GM19372 (cell line): ENCODE measurements at regions not wholly inside any gene's neighbourhood (a gene's known extent, or its start where the extent isn't known, plus 50 kb on each side); places are given as distances from the start of the nearest gene placed in this dataset.
"Not testable (repeated sequence)": the region's sequence is repeated elsewhere in the genome, so short reads cannot be mapped to it uniquely, and the experiment has no call there.

ENCODE experiments used
- ATAC-seq: cut with Tn5 transposase; IDR thresholded peaks from one replicate; pipeline ENCODE4 v1.9.1; 2021; ENCODE audit warnings: mild to moderate bottlenecking, low read depth, moderate library complexity; ENCODE audit not compliant: unreplicated experiment

DNA sequence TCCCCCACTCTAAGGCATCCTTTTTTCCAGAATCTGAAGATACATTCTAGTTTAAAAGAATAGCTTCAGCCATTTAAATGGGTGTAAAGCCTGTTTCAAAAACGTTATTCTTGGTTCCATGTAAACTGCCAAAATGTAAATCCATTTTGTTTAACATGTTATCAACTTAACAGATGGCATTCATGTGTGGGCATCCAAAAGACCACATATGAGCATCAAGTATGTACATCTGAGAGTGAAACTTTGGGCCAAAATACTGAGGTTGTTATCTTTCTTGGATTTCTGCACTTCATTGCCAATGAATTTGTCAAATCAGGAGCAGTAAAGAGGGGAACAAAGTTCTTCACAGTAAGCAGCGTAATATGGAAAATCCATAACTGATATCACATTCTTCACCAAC lies 395.4 kb downstream of the ZNF804A start:
- no peak for ATAC-seq

DNA sequence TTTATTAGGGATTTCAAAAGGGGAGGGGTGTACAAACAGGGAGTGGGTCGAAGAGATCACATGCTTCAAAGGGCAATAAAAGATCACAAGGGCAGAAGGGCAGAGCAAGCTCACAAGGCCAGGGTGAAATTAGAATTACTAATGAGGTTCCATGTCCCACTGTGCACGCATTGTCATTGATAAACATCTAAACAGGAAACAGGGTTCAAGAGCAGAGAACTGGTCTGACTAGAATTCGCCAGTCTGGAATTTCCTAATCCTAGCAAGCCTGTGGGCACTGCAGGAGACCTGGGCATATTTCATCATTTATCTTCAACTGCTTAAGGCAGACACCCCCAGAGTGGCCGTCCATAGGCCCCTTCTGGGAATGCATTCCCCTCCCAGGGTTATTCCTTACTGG lies 408.2 kb downstream of the ZNF804A start:
- ATAC-seq, result no peak

DNA sequence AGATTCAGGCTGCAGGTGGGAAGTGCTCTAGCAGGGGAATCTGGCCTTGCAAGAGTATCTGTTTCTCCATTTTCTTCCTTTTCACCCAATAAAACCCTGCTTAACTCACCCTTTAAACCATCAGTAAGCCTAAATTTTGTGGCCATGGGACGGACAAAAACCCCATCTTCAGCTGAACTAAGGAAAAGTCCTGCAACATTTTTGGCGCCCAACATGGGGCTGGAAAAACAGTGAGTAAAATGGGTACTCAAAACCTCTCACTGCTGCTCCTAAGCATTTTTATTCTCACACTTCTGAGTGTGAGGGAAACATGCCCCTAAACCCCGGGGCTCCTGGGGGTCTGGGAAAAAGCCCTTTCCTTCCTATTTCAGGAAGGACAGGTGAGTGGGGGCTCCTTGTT lies 414.3 kb downstream of the ZNF804A start:
- no peak for ATAC-seq

DNA sequence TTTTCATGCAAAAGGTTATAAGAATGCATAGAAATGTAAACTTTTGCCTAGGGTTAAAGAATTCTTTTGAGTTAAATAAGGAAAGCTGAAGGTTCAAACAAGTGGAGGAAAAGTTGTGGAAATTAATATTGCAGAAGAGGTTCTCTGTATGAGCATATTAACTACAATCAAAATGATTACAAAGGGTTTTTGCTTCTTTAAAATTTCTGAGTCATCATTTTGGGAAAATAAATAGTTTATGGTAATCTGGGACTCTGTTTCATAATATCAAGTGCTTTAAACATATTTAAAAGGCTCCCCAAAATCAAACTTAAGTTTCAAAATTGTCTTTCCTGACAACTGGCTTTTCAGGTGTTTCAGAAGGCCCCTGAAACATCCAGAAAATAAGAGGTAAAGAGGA lies 415.7 kb downstream of the ZNF804A start:
- no peak for ATAC-seq

DNA sequence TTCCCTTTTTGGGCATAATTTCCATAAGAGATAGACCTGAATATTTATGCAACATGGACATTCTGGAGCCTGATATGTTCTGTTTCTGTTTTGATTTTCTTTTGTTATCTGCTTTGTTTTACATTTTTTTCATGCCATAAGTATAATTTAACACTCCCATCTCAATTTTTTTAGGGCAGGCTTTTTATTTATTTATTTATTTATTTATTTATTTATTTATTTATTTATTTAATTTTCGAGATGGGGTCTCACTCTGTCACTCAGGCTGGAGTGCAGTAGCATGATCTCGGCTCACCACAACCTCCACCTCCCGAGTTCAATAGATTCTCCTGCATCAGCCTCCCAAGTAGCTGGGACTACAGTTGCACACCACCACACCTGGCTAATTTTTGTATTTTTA lies 427.6 kb downstream of the ZNF804A start:
- ATAC-seq, result not testable (repeated sequence)

DNA sequence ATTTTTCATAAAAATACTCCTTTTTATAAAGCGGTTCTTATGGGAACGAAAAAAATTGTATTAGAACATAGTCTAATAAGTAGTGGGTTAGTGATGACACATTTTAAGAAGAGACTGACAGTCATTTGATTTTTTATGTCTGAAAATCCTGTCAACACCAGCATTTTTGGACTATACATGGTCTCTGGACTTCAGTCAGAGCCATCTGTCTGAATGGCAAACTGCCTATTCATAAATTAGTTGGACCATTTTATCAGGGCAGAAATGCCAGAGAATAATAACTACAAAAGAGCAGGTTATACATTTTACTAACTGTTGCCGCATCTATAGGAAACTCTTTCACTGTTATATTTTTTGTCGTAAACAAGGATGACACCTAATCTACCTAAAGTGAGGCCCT lies 437.6 kb downstream of the ZNF804A start:
- no peak for ATAC-seq

DNA sequence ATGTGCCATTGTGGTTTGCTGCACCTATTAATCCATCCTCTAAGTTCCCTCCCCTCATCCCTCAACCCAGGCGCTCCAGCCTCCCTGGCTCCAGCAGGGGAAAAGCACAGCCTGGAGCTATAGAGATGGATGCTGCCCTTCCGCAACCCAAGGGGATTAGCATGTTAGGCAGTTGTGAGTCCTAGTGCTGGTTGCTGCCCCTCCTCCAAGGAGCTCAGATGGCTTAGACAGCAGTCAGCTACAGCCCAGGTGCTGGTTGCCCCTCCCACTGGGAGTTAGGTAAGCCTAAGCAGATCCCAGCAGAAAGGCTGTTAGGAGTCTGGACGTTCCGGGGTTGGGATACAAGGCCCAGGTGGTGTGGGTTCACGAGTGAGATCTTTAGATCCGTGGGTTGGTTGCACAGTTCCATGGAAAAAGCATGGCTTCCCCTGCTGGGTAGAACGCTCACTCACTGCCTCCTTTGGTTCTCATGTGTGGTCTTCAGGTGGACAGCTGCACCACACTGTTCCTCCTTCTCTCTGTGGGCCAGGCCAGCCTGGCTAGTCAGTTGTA lies 446.1 kb downstream of the ZNF804A start:
- ATAC-seq, result no peak

DNA sequence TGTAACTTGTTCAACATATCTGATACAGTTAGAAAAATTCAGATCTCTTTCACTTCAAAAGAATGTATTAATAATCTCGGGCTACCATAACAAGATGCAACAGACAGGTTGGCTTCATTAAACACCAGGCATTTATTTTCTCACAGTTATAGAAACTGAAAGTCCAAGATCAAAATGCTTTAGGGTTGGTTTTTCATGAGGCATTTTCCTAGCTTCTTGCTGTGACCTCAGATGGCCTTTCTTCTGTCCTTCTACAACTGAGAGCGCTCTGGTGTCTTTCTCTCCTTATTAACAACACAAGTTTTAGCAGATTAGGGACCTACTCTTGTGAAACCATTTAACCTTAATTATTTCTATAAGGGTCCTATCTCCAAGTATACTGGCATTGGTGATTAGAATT lies 452.5 kb downstream of the ZNF804A start:
- no peak for ATAC-seq

DNA sequence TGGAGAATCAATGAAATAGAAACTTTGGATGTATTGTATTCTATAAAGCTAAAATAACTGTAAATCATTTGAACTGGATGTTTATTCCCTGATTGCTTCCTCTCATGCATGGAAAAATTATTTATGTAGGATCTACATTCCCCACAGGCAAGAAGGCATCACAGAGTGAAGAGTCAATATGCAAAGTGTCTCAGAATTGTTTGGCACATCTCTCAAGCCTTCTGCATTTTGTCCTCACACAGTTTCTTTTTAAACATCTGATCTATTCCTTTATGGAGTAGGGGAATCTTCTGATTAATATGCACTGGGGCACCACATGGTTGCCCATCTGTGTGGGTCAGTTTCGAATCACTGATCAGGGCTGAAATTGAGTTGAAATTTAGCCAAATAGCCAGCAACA lies 465.4 kb downstream of the ZNF804A start:
- ATAC-seq, result no peak

DNA sequence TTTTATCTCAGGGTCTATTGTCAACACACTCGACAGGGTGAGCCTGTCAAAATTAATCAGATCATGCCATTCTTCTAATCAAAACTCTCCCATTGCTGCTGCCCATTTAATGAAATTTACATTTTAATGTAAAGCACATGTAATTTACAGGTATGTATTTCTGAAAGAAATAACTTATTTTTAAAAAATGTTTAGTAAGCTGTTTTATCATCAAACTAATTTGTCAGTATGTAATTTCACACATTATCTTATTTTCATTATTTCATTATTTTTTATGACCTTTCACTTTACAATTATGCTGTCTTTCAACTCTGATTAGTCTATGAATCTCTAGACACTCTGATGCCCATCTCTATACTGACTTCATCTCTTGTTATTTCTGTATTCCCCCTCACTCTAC lies 467.8 kb downstream of the ZNF804A start:
- no peak for ATAC-seq

DNA sequence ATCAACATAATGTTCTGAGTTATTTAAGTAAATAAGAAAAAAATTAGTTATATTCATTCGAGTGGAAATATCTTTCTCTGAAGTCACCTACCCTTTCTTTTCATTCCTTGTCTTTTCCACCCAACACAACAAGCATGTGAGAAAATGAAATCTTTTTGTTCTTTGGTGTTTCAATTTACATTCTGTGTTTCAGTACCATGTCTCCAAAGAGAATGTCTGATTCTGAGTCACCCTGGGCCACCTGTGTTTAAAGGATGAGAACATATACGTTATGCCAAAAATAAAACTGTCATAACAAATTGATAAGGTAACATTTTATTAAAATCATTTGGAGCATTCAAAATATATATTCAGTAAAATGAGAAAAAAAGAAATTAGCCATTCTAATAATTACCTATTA lies 470.8 kb downstream of the ZNF804A start:
- no peak for ATAC-seq

DNA sequence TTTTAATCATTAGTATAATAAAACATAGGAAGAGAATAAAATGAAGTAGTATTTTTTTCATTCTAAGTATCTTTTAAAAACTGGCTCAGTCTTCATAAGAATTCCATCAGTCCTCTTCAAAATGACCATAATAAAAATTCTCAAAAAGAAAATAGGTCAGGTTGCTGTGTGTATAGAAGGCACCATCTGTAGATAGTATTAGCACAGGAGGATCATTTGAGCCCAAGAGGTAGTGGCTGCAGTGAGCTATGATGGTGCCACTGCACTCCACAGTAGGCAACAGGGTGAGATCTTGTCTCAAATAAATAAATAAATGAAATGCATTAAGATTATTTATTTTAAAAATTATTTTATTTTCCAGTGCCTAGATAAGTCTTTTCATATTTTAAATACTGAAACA lies 475.8 kb downstream of the ZNF804A start:
- ATAC-seq, result no peak

DNA sequence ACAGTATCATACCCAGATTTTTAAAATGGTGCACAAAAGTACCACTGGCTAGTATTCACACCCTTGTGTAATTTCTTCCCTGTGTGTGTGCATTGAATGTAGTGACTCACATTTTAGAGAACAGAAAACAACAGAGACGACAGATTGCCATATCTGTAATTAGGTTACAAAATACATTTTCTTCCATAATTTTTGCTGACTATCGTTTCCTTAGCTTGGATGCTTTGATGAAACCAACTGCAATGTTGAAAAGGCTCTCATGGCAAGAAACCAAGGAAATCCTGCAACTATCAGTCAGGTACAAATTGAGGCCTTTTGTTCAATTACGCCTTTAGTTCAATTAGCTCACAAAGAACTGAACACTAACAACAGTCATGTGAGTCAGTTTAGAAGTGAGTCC lies 484.4 kb downstream of the ZNF804A start:
- ATAC-seq, result no peak

DNA sequence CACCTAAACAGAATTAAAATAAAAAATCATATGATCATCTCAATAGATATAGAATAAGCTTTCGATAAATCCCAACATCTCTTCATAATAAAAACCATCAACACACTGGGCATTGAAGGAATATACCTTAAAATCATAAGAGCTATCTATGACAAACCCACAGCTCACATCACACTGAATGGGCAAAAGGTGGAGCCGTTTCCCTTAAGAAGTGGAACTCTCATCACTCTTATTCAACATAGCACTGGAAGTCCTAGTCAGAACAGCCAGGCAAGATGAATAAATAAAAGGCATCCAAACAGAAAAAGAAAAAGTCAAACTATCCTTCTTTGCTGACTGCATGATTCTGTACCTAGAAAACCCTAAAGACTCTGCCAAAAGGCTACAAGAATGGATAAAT lies 510.3 kb downstream of the ZNF804A start:
- no peak for ATAC-seq

DNA sequence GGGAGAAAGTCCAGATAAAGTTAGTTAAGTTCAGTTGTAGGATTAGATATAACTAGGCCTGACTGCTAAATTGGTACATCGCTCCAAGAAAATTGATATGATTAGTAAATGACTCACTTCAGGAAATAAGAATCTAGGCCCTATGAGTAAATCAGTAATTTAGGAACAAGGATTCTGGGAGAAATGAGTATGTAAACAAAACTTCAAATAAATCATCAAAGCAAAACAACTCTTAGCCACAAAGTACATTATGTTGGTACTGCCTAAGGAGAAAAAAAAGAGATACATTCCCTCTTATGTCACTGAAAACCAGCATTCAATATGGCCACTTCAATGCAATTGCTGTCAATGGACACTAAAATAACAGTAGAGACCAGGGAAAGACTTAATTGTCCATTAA lies 529.1 kb downstream of the ZNF804A start:
- no peak for ATAC-seq

DNA sequence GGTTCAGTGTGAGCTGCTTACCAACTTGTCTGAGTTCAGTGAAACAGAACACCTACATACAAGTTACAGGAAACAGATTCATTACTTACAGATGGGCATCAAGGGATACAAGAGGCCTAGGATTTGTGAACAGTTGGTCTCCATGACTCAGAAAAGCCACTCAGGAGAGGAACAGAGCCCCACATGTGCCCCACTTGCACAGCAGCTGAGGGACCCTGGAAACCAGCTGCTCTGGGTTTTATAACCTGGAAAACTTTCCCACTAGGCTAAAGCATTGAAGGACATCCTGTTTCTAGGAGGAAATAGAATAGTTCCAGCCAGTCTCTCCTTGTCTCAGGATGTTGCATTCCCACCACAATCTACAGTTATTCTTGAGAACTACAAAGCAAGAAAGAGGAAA lies 530.0 kb downstream of the ZNF804A start:
- ATAC-seq, result no peak

DNA sequence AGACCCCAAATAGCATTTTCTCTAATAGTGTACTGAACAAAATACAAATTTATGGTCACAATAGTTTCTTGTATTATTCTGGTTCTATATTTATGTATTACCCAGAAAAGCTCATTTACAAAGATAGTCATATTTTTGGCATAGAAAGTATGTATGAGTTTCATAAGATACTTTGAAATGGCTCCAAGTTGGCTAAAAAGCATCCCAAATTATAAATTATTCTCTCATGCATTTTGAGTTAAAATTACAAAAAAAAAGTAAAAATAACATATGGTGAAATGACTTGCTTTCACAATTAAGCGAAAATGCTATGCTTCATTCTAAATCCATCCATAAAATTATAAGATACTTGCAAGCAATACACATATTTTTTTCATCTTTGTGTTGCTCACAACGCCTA lies 530.7 kb downstream of the ZNF804A start:
- ATAC-seq, result no peak

DNA sequence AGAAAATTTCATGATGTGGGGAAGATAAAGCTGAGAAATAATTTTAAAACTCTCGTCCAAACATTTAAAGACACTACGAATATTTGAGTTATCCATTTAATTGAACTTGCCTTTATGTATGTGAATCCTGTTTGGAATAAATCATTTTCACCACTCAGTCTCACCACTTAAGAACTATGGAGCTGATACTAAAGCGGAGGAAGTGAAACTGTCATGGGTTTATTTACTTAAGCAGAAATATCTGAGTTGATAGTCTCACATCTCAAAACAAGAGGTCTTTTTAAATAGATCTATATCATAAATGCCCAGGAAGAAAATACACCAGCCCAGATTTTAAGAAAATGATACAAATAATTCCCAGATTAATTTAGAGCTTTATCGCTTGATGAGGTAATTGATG lies 532.4 kb downstream of the ZNF804A start:
- no peak for ATAC-seq

DNA sequence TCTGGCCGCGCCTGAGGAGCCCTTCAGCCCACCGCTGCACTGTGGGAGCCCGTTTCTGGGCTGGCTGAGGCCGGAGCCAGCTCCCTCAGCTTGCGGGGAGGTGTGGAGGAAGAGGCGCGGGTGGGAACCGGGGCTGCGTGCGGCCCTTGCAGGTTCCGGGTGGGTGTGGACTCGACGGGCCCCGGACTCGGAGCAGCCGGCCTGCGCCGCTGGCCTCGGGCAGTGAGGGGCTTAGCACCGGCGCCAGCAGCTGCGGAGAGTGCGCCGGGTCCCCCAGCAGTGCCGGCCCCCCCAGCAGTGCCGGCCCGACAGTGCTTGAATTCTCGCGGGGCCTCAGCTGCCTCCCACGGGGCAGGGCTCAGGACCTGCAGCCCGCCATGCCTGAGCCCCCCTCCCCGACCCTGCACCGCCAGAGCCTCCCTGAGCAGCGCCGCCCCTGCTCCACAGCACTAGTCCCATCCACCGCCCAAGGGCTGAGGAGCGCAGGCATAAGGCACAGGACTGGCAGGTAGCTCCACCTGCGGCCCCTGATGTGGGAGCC lies 534.2 kb downstream of the ZNF804A start:
- no peak for ATAC-seq

DNA sequence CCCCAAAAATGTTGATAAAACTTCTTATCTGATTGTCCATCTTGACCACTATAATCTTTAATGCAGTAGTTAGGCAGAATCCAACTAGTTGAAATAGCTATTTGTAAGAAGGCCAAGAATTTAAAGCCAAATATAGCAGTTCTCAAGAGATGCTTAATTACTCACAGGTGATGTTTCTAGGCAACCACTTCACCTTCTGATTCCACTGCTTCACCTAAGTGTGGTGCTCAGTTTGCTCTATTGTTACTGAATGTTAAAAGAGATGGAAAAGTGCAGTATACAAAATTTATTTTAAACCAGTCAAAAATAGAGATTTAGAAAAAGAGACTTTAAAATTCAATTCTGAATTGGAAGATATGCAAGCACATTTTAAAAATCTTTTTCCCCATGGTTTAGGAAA lies 539.4 kb downstream of the ZNF804A start:
- no peak for ATAC-seq

DNA sequence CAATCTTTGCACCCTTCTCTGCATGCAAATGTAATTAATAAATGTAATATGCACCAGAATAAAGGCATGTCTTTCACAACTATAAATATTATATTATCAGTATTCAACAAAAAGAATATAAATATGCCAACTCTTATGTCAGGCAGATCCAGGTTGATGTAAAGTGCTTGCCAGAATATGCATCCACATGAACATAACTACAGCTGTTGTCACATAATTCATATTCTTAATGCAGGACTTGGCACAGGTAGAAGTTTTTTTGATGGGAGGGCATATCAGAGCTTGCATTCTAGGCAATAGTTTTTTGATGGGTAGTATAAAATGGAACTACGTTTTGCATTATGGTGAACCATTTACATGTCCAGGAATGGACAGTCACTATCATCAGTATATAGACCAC lies 544.3 kb downstream of the ZNF804A start:
- ATAC-seq, result no peak

DNA sequence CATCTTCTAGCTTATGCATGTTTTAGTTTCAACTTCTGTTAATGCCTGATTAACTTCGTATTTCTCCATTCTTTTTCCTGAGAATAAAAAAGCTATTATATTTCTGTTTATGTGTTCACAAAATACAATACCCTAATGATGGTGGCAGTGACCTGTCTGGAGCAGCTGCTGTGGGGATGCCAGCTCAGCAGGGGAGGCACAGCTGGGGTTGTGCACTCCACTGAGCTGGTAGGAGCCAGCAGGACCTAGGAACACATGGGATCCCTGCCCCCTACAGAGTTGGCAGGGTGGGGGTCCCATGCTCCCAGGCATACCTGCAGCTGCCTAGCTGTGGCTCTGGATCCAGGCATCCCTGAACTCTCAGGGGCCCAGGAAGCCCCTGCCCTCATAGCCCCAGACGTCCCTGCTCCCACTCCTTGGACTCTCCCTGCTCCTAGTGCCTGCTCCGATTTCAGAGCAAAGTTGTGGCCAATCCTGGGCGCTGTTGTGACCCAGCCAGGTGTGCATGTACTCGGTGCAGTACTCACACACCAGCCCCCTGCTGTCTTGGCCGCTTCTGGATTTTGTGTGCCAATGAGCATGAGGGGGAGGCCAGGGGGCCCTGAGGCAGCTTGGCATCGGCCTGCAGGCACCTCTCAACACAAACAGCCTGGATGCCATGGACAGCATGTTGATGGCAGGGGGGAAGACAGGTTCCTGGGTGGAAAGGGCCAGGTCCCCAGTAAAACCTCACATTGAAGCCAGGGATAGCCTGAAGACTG lies 546.0 kb downstream of the ZNF804A start:
- ATAC-seq, result no peak
